GM12891 (cell line): ENCODE measurements at regions not wholly inside any gene's neighbourhood (a gene's known extent, or its start where the extent isn't known, plus 50 kb on each side); places are given as distances from the start of the nearest gene placed in this dataset.
"Not testable (repeated sequence)": the region's sequence is repeated elsewhere in the genome, so short reads cannot be mapped to it uniquely, and the experiment has no call there.

Source experiments
- DNase-seq: peaks from one replicate; pipeline ENCODE4 v3.0.0; 2011; ENCODE audit warnings: low spot score; ENCODE audit not compliant: insufficient read length
- FAIRE-seq: peaks from 2 replicates; lab custom pipeline; 2011; peaks lifted over from hg19 to GRCh38; lab: Jason Lieb, UNC
- PAX5 ChIP-seq: IDR thresholded peaks from 2 replicates; pipeline ENCODE4 v1.6.1; 2011; ENCODE audit warnings: low read length, moderate library complexity, mild to moderate bottlenecking; ENCODE audit not compliant: insufficient read depth, severe bottlenecking
- POLR2A ChIP-seq: IDR thresholded peaks from 2 replicates; pipeline ENCODE4 v1.6.1; 2011; ENCODE audit warnings: low read depth, low read length, control low read depth
- POLR2AphosphoS5 ChIP-seq: IDR thresholded peaks from 2 replicates; pipeline ENCODE4 v1.6.1; 2011; ENCODE audit warnings: low read depth, low read length, control low read depth
- POU2F2 ChIP-seq: IDR thresholded peaks from 2 replicates; pipeline ENCODE4 v1.6.1; 2011; ENCODE audit warnings: low read depth, mild to moderate bottlenecking, control low read depth, low read length, moderate library complexity
- SPI1 ChIP-seq: IDR thresholded peaks from 2 replicates; pipeline ENCODE4 v1.6.1; 2011; ENCODE audit warnings: low read depth, low read length, control low read depth
- TAF1 ChIP-seq: IDR thresholded peaks from 2 replicates; pipeline ENCODE4 v1.6.1; 2011; ENCODE audit warnings: low read depth, low read length, control low read depth

DNA sequence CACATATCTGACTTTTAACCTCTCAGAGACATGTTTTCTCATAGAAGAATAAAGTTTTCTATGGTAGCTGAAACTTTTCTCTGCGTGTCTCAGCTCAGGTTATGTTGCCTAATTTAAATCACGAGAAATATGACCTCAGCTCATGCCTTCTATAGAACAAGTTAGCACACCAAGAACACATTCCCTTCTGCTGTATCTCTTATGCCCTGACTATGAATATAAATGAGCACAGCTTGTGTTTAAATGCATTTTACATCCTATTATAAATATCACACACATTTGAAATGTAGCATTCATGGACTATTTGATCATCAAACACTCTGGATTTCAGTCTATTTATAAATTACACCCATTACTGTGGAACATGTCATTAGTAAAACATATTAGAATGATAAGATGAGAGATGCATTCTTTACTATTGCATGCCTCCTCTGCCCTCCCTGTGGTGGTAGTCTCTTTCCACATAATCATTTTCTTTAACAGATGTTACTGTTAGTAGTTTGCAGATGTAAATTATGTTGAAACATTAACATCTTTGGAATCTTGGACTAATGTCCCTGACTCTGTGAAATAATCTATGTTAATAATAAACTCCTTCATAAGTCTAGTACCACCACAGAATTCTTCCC is 2044.9 kb upstream of the PCDH20 start:
- DNase-seq (no peak), FAIRE-seq (no peak)
- TF ChIP-seq POU2F2 (no peak), PAX5 (no peak), POLR2A (no peak), TAF1 (no peak), POLR2AphosphoS5 (no peak), SPI1 (no peak)

GRCh38 chr13:63457186-63457585 is 2041.5 kb upstream of the PCDH20 start:
- TF ChIP-seq POU2F2 = no peak
- FAIRE-seq = no peak
- no peak for DNase-seq

- no peak for DNase-seq
- TF ChIP-seq POLR2AphosphoS5 (no peak), SPI1 (no peak), POLR2A (no peak), POU2F2 (no peak), PAX5 (no peak), TAF1 (no peak)
- no peak for FAIRE-seq
Observed at GRCh38 chr13:63455938-63456337, 2040.3 kb upstream of the PCDH20 start.

DNA sequence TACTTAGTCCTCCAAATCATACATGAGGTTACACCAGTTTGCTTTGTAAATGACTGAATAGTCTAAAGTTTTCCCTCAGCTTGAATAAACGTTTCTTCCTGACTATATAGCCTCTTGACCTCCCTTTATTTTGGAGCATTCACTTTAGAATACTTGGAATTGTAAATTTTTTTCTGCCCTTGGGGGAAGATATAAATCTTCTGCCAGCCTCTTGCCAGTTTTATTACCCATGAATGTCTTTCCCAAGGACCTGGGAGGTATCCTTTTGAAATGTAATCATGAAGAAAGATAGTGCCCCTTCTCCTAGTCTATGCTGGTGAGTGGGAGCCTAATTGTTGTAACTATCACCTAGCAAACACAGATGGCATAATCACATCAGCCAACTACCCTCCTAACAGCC is 2033.9 kb upstream of the PCDH20 start:
- TF ChIP-seq PAX5 = no peak
- no peak for TF ChIP-seq TAF1
- no peak for TF ChIP-seq POLR2A
- TF ChIP-seq POU2F2 = no peak
- no peak for TF ChIP-seq POLR2AphosphoS5
- TF ChIP-seq SPI1 = no peak
- no peak for FAIRE-seq
- DNase-seq = no peak

- no peak for FAIRE-seq
Observed at GRCh38 chr13:63448692-63449091, 2033.0 kb upstream of the PCDH20 start.

DNA sequence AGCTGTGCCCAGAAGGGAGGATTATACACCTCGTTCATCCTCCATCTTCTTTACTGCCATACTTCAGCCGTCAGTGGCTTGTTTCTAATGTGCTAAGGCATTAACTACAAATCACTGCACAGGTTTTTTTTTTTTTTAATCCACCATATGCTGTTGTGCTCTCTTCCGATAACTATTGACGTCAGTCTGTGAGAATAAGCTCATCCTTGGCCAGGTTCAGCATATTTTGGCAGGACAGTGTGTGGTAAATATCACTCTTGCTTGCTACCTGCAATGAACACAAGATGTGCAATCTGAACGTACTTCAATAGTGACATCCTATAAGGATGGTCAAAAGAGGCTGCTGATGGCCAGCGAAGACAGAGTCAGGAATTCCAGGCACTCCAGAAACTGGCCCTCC is 2030.7 kb upstream of the PCDH20 start:
- TF ChIP-seq TAF1 (no peak), POLR2AphosphoS5 (no peak), POU2F2 (no peak), PAX5 (no peak), SPI1 (no peak), POLR2A (no peak)
- DNase-seq = no peak
- FAIRE-seq = no peak

More at GRCh38 chr13:63448692-63449091, 2033.0 kb upstream of the PCDH20 start:
- TF ChIP-seq SPI1 (no peak), PAX5 (no peak), TAF1 (no peak), POLR2A (no peak), POU2F2 (no peak), POLR2AphosphoS5 (no peak)
- DNase-seq = no peak

DNA sequence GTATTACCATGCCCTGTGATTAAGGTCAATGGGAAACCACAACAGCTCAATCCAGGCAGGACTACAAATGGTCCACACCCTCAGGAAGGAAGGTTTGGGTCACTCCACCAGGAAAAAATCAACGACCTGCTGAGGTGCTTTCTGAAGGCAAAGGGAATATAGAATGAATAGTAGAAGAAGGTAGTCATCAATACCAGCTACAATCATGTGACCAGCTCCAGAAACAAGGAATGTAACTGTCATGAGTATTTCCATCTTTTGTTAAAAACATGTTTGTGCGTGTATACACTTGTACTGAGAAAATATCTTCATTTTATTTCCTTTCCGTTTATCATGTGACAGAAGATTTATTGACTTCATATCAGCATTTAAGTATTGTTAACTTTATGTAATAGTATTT is 2028.6 kb upstream of the PCDH20 start:
- FAIRE-seq, DNase-seq: not testable (repeated sequence)

DNA sequence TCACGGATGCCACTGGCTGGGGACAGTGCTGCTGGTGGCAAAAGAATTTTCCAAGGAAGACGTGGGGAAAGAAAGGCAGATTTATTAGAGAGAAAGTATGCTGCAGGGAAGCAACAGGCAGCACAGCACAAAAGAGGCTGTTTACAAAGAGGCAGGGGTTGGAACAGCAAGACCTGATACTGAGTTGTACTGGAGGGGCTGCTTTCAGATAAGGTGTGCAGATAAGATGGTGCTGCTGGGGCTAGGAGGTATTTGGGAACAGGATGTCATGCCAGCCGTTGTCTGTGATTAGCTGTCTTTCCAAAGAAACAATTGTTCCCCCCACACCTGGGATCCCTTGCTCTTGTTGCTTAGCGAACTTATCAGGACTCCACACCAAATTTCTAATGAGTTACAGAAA is 2023.3 kb upstream of the PCDH20 start:
- DNase-seq (no peak), FAIRE-seq (no peak)
- no peak for TF ChIP-seq POLR2A
- TF ChIP-seq POU2F2 = no peak
- no peak for TF ChIP-seq PAX5

GRCh38 chr13:63436325-63436668 is 2020.6 kb upstream of the PCDH20 start:
- DNase-seq (no peak), FAIRE-seq (no peak)
- TF ChIP-seq POLR2AphosphoS5 = no peak
- TF ChIP-seq SPI1 = no peak
- TF ChIP-seq TAF1 = no peak
- TF ChIP-seq PAX5 = no peak
- no peak for TF ChIP-seq POU2F2
- no peak for TF ChIP-seq POLR2A

GRCh38 chr13:63435667-63436324 is 2020.1 kb upstream of the PCDH20 start:
- DNase-seq (no peak), FAIRE-seq (no peak)
- TF ChIP-seq POLR2AphosphoS5 = no peak
- no peak for TF ChIP-seq POLR2A
- TF ChIP-seq TAF1 = no peak
- TF ChIP-seq PAX5 = no peak
- TF ChIP-seq SPI1 = no peak
- no peak for TF ChIP-seq POU2F2
